HPDE6-E6E7 (cell line): ENCODE measurements at regions not wholly inside any gene's neighbourhood (a gene's known extent, or its start where the extent isn't known, plus 50 kb on each side); places are given as distances from the start of the nearest gene placed in this dataset.

ENCODE experiments used
- DNase-seq: peaks from one replicate; pipeline ENCODE4 v3.0.0; 2011; ENCODE audit warnings: missing footprints; ENCODE audit errors: extremely low spot score

DNA sequence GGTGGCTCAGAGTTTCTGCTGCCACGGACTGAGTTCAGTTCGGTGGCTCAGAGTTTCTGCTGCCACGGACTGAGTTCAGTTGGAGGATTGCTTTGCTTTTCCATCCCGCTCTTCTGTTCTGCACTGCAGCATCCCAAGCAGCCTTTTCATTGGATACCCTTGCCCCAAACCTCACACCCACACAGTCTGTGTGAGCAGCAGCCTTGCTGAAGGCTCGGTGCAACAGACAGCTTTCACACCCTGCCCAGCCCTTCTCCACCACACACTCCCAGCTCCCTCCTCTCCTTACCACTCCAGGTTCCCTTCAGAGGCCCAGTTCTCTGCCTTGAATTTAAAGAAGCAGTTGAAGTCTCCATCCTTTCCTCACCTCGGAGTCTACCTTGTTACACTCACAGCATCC, 52.5 kb upstream of the CHD6 start:
- DNase-seq = no peak

DNA sequence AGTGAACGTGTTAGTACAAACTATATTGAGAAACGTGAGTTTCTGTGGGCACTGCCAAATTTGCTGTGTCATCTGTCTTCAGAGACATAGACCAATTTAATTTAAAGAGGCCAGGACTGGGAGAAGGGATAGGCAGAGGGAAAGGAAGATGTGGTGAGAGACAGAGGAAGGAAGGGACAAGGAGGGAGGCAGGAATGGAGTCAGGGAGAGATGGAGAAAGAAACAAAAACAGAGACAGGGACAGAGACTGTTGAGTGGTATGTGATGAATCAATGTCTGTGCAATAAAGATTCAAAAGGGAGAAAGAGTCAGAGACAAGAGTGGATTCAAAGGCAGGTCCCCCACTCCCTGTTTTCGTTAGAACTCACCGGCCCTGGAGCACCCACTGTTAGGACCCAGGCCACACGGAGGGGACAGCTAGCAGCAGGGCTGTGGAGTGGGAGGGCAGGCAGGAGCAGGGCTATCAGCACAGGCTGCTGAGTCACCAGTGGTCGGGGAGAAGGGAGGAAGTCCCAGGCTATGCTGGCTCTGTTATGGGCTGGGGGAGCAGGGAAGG, 51.6 kb upstream of the CHD6 start:
- no peak for DNase-seq

DNA sequence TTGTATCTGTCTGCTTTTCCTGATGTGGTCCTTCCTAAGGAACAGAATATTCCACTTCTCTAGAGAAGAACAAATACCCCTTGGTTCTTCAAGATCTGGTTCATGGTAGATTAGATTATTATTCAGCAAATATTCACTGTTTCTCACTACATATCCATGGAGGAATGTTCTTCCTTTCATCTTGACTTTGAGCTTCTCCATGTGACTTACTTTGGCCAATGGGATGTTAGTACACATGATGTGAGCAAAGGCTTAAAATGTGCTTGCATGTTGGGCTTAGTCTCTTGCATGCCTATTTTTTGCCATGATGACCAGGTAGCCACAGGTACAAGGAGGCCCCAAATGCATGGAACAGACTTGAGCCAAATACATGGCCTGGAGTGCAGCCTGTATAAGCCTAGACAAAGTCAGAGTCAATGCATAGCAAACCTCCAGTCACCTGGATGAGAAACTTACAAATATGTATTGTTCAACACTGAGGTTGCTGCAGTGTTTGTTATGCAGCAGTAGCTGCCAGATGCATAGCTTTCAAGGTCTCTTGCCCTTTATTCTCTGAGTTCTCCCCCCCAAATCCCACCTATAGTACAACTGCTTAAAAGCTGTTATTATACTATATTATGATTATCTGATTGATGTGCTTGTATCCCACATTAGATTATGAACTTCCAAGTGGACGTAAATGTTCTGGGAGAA, 50.0 kb upstream of the CHD6 start:
- DNase-seq = no peak
